OCI-LY3 (cell line): ENCODE measurements at regions not wholly inside any gene's neighbourhood (a gene's known extent, or its start where the extent isn't known, plus 50 kb on each side); places are given as distances from the start of the nearest gene placed in this dataset.
A peak's percentile ranks its signal among the peaks of the same experiment; 100 is the strongest.

Source experiments
- H2AFZ ChIP-seq: fragments of 200-600, 300-600 bp; shearing (Covaris generic); 2 replicates; pipeline ENCODE4 v1.6.0; 2014; ENCODE audit warnings: antibody characterized with exemption, low read depth, low read length
- H3K27ac ChIP-seq: fragments of 200-600, 300-600 bp; sonication (generic); 2 replicates; pipeline ENCODE4 v1.5.1; 2014; ENCODE audit warnings: mild to moderate bottlenecking, low read length, moderate library complexity, mixed read lengths
- H3K27me3 ChIP-seq: fragments of 200-600, 300-600 bp; sonication (generic); 2 replicates; pipeline ENCODE4 v1.6.1; 2014; ENCODE audit warnings: low read depth, low read length, mixed read lengths
- H3K36me3 ChIP-seq: fragments of 200-600, 300-600 bp; sonication (generic); replicated peaks from 2 replicates; pipeline ENCODE3; 2014; ENCODE audit warnings: low read depth, low read length, mixed read lengths
- H3K4me1 ChIP-seq: fragments of 300-600, 200-600 bp; sonication (generic); 2 replicates; pipeline ENCODE4 v1.6.1; 2014; ENCODE audit warnings: low read length, mixed read lengths
- H3K4me2 ChIP-seq: fragments of 200-600, 300-600 bp; sonication (generic); 2 replicates; pipeline ENCODE4 v1.6.1; 2014; ENCODE audit warnings: low read length, mixed read lengths
- H3K4me3 ChIP-seq: fragments of 300-600, 200-600 bp; sonication (generic); 2 replicates; pipeline ENCODE4 v1.5.1; 2014; ENCODE audit warnings: antibody characterized with exemption, mild to moderate bottlenecking, low read length, moderate library complexity
- H3K79me2 ChIP-seq: fragments of 300-600, 200-600 bp; shearing (Covaris generic); 2 replicates; pipeline ENCODE4 v1.6.1; 2014; ENCODE audit warnings: mild to moderate bottlenecking, low read length, mixed read lengths
- H3K9ac ChIP-seq: fragments of 300-600, 200-600 bp; shearing (Covaris generic); 2 replicates; pipeline ENCODE4 v1.6.0; 2014; ENCODE audit warnings: mild to moderate bottlenecking, low read length, moderate library complexity
- H3K9me3 ChIP-seq: fragments of 200-600, 300-600 bp; shearing (Covaris generic); 2 replicates; pipeline ENCODE4 v1.6.1; 2014; ENCODE audit warnings: low read length, mixed read lengths; ENCODE audit not compliant: insufficient read depth
- H4K20me1 ChIP-seq: fragments of 200-600, 300-600 bp; sonication (generic); 2 replicates; pipeline ENCODE4 v1.6.1; 2016; ENCODE audit warnings: low read length, mixed read lengths; ENCODE audit not compliant: insufficient read depth
- CTCF ChIP-seq: fragments of 200-600, 300-600 bp; sonication (generic); IDR thresholded peaks from 2 replicates; pipeline ENCODE4 v1.5.1; 2014; ENCODE audit warnings: antibody characterized with exemption, low read length, low read depth
- EZH2phosphoT487 ChIP-seq: fragments of 200-600 bp; shearing (Covaris generic); IDR thresholded peaks from 2 replicates; pipeline ENCODE4 v1.6.1; 2018; ENCODE audit warnings: antibody characterized with exemption, mixed run types, low read depth

GRCh38 chr21:17693801-17694200, 81.1 kb upstream of the BTG3 start:
- Histone ChIP-seq H3K79me2 (no peaks in the 10 kb centered on the region), H3K27me3 (no peaks in the 10 kb centered on the region), H3K9ac (no peak overlapping the region), H3K4me2 (no peak overlapping the region), H3K9me3 (no peaks in the 10 kb centered on the region), H2AFZ (no peak overlapping the region), H3K4me1 (peaks cover 4% of the 10 kb centered on the region; the same call in 1 of the 2 replicates), H3K4me3 (no peak overlapping the region), H3K27ac (no peak overlapping the region), H3K36me3 (no peaks in the 10 kb centered on the region), H4K20me1 (no peaks in the 10 kb centered on the region)
- TF ChIP-seq EZH2phosphoT487, result no peak

- no peak overlapping the region for H2AFZ ChIP-seq
- H3K4me2 ChIP-seq, result no peak overlapping the region
- H4K20me1 ChIP-seq, result no peaks in the 10 kb centered on the region
- no peaks in the 10 kb centered on the region for H3K36me3 ChIP-seq
- no peaks in the 10 kb centered on the region for H3K27me3 ChIP-seq
- H3K4me1 ChIP-seq, result peaks cover 4% of the 10 kb centered on the region; the same call in 1 of the 2 replicates
- H3K4me3 ChIP-seq, result no peak overlapping the region
- H3K9ac ChIP-seq, result no peak overlapping the region
- no peak overlapping the region for H3K27ac ChIP-seq
- TF ChIP-seq CTCF, result no peak
- no peak for TF ChIP-seq EZH2phosphoT487
- no peaks in the 10 kb centered on the region for H3K79me2 ChIP-seq
- H3K9me3 ChIP-seq, result no peaks in the 10 kb centered on the region
These were observed 77.4 kb upstream of the BTG3 start for GRCh38 chr21:17690078-17690494.

GRCh38 chr21:17688912-17689874, 76.5 kb upstream of the BTG3 start:
- H3K79me2 ChIP-seq, result no peaks in the 10 kb centered on the region
- peaks cover 4% of the 10 kb centered on the region; the same call in 1 of the 2 replicates for H3K4me1 ChIP-seq
- no peaks in the 10 kb centered on the region for H3K27me3 ChIP-seq
- peak overlapping the region; percentile 32; the same call in 1 of the 2 replicates for H3K4me2 ChIP-seq
- no peaks in the 10 kb centered on the region for H4K20me1 ChIP-seq
- TF ChIP-seq EZH2phosphoT487 (no peak), CTCF (peak; percentile 50)
- H3K36me3 ChIP-seq, result no peaks in the 10 kb centered on the region
- no peak overlapping the region; the same call in 1 of the 2 replicates for H2AFZ ChIP-seq
- H3K4me3 ChIP-seq, result no peak overlapping the region
- H3K9ac ChIP-seq, result no peak overlapping the region
- H3K9me3 ChIP-seq, result no peaks in the 10 kb centered on the region
- no peak overlapping the region for H3K27ac ChIP-seq

- Histone ChIP-seq H3K4me1 (no peaks in the 10 kb centered on the region), H3K36me3 (no peaks in the 10 kb centered on the region), H3K4me3 (no peak overlapping the region), H3K4me2 (no peak overlapping the region), H3K9ac (no peak overlapping the region), H3K79me2 (no peaks in the 10 kb centered on the region), H2AFZ (no peak overlapping the region), H3K9me3 (no peaks in the 10 kb centered on the region), H3K27me3 (no peaks in the 10 kb centered on the region), H4K20me1 (no peaks in the 10 kb centered on the region), H3K27ac (no peak overlapping the region)
- TF ChIP-seq CTCF (no peak), EZH2phosphoT487 (no peak)
These were observed 70.2 kb upstream of the BTG3 start for GRCh38 chr21:17682924-17683323.
